KMS-11 (cell line): ENCODE measurements at regions not wholly inside any gene's neighbourhood (a gene's known extent, or its start where the extent isn't known, plus 50 kb on each side); places are given as distances from the start of the nearest gene placed in this dataset.

Experiments used
- H2AFZ ChIP-seq: fragments of 200-600 bp; sonication (generic); 2 replicates; pipeline ENCODE4 v1.6.1; 2016; ENCODE audit warnings: antibody characterized with exemption, mixed run types, low read depth
- H3K27ac ChIP-seq: fragments of 200-600 bp; sonication (generic); 2 replicates; pipeline ENCODE4 v1.6.1; 2016; ENCODE audit warnings: mild to moderate bottlenecking, mixed run types
- H3K27me3 ChIP-seq: fragments of 200-600 bp; sonication (generic); 2 replicates; pipeline ENCODE4 v1.6.1; 2017; ENCODE audit warnings: mild to moderate bottlenecking, low read depth, mixed run types, moderate library complexity; ENCODE audit not compliant: insufficient read depth
- H3K36me3 ChIP-seq: fragments of 200-600 bp; sonication (generic); 2 replicates; pipeline ENCODE4 v1.6.1; 2017; ENCODE audit warnings: mild to moderate bottlenecking, mixed run types; ENCODE audit not compliant: insufficient read depth
- H3K4me1 ChIP-seq: fragments of 200-600 bp; sonication (generic); 2 replicates; pipeline ENCODE4 v1.6.1; 2016; ENCODE audit warnings: mild to moderate bottlenecking, low read depth, mixed run types; ENCODE audit not compliant: poor library complexity, severe bottlenecking
- H3K4me2 ChIP-seq: fragments of 200-600 bp; sonication (generic); 2 replicates; pipeline ENCODE4 v1.7.0; 2016; ENCODE audit warnings: mild to moderate bottlenecking, mixed run types
- H3K4me3 ChIP-seq: fragments of 200-600 bp; sonication (generic); IDR thresholded peaks from 2 replicates; pipeline ENCODE4 v1.6.1; 2017; ENCODE audit warnings: low read depth, low read length, mixed read lengths; ENCODE audit not compliant: insufficient read depth
- H3K79me2 ChIP-seq: fragments of 200-600 bp; sonication (generic); 2 replicates; pipeline ENCODE4 v1.6.1; 2016; ENCODE audit warnings: low read depth, mixed run types; ENCODE audit not compliant: insufficient read depth
- H3K9ac ChIP-seq: fragments of 200-600 bp; sonication (generic); 2 replicates; pipeline ENCODE4 v1.6.1; 2016; ENCODE audit warnings: mild to moderate bottlenecking, mixed run types
- H4K20me1 ChIP-seq: fragments of 200-600 bp; sonication (generic); 2 replicates; pipeline ENCODE4 v1.6.1; 2016; ENCODE audit warnings: mild to moderate bottlenecking, mixed run types; ENCODE audit not compliant: insufficient read depth
- TF ChIP-seq, protein P1 (sequence below): fragments of 200-600 bp; sonication (generic); conservative IDR thresholded peaks from 2 replicates; pipeline ENCODE4 v1.6.1; 2017; ENCODE audit warnings: low read depth, mild to moderate bottlenecking, antibody characterized with exemption, low read length, moderate library complexity, mixed read lengths

DNA sequence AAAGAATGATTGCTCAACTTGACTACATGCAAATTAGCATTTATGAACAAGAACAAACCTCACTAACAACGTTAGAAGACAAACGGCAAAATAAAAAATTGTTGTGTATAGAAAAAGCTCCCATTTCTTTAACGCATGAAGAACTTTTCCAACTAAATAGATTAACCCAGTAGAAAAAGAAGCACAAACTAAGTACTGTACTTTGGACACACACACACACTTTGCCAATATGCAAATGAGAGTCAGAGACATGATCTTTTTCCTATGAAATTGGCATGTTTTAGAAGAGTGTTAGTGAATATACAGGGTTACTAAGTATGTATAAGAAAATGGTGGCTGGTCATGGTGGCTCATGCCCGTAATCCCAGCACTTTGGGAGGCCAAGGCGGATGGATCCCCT lies 355.6 kb downstream of the SH2D4B start:
- Histone ChIP-seq H3K79me2 (no peaks in the 10 kb centered on the region), H3K4me3 (no peak overlapping the region), H2AFZ (no peak overlapping the region), H3K4me2 (no peak overlapping the region), H3K36me3 (no peaks in the 10 kb centered on the region), H3K27ac (no peak overlapping the region), H4K20me1 (no peaks in the 10 kb centered on the region), H3K4me1 (no peaks in the 10 kb centered on the region), H3K9ac (no peak overlapping the region), H3K27me3 (no peaks in the 10 kb centered on the region)
- TF ChIP-seq, protein P1, sequence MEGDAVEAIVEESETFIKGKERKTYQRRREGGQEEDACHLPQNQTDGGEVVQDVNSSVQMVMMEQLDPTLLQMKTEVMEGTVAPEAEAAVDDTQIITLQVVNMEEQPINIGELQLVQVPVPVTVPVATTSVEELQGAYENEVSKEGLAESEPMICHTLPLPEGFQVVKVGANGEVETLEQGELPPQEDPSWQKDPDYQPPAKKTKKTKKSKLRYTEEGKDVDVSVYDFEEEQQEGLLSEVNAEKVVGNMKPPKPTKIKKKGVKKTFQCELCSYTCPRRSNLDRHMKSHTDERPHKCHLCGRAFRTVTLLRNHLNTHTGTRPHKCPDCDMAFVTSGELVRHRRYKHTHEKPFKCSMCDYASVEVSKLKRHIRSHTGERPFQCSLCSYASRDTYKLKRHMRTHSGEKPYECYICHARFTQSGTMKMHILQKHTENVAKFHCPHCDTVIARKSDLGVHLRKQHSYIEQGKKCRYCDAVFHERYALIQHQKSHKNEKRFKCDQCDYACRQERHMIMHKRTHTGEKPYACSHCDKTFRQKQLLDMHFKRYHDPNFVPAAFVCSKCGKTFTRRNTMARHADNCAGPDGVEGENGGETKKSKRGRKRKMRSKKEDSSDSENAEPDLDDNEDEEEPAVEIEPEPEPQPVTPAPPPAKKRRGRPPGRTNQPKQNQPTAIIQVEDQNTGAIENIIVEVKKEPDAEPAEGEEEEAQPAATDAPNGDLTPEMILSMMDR: no peak

DNA sequence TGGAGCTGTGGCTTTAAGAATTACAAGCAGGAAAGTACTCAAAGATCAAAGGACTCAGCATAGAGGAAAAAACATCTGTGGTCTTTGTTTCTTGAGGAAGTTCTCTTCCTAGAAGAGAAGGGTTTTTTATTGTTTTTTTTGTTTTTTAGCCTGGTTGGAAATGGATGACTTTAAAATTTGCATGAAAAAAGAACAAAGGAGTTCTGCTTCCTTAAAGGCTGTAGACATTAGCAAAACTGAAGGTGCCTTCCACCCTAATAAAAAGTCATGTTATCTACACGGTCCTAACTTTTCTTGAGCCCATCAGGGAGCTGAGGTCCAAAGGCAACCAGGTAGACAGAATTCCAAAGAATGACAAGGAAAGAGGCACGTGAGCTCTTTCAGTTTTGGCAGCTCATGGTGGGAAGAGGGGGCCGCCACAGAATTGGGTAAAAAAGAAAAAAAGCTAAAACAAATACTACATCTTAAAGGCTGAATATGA lies 356.6 kb downstream of the SH2D4B start:
- Histone ChIP-seq H3K9ac (no peak overlapping the region), H3K4me1 (no peaks in the 10 kb centered on the region), H4K20me1 (no peaks in the 10 kb centered on the region), H3K4me3 (no peak overlapping the region), H3K4me2 (no peak overlapping the region), H3K27me3 (no peaks in the 10 kb centered on the region), H2AFZ (no peak overlapping the region), H3K79me2 (no peaks in the 10 kb centered on the region), H3K27ac (no peak overlapping the region), H3K36me3 (no peaks in the 10 kb centered on the region)
- TF ChIP-seq, protein P1: no peak

DNA sequence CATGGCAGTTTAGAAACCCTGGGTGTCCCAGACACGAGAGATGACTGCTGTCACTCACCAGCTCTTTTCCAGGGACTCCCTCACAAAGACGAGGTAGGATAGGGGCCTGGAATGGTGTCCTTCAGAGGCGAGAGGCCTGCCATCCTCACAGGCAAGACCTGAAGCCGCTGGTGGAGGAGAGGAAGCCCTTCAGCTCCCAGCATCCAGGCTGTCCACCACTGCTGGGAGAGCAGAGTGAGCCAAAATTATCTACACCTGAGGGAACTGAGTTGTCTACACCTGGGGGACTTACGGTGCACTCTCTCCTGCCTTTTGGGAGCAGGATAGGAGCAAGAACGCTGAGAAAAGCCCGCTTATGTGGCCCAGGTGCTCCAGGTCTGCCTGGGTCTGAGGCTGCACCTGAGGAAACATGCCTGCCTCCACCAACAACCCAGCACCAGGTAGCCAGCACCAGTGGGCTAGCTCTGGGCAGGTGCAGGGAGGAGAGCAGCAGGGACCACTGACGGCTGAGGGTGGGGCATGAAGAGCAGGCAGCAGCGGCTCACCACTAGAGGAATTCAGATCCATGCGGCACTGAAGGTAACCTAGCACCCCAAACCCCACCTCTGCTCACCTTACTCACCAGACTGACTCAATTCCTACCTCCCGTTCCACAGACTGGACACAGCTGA lies 357.2 kb downstream of the SH2D4B start:
- no peaks in the 10 kb centered on the region for H3K79me2 ChIP-seq
- TF ChIP-seq, protein P1: no peak
- H3K4me2 ChIP-seq: no peak overlapping the region
- H3K36me3 ChIP-seq: no peaks in the 10 kb centered on the region
- H2AFZ ChIP-seq: no peak overlapping the region
- H3K27me3 ChIP-seq: no peaks in the 10 kb centered on the region
- H3K4me1 ChIP-seq: no peaks in the 10 kb centered on the region
- no peaks in the 10 kb centered on the region for H4K20me1 ChIP-seq
- no peak overlapping the region for H3K4me3 ChIP-seq
- H3K9ac ChIP-seq: no peak overlapping the region
- H3K27ac ChIP-seq: no peak overlapping the region

DNA sequence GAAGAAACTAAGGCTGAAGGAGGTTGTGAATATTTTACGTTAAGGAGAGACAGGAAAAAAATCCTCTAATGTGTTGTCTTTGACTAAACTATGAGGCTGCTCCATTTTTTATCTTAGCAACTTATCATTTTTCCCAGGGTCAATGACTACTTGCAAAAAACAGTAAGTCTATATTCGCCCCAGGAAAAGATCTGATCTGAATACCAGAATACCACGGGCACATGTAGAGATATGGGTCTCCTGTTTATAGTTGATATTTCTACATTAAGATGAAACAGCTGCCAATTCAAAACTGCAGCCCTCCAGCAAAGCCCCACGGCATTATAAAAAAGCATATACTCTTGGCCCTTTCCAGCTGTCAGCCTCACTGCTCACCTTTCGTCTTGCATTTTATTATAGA lies 358.4 kb downstream of the SH2D4B start:
- TF ChIP-seq, protein P1: no peak
- Histone ChIP-seq H4K20me1 (no peaks in the 10 kb centered on the region), H2AFZ (no peak overlapping the region), H3K9ac (no peak overlapping the region), H3K79me2 (no peaks in the 10 kb centered on the region), H3K36me3 (no peaks in the 10 kb centered on the region), H3K4me2 (no peak overlapping the region), H3K27ac (no peak overlapping the region), H3K27me3 (no peaks in the 10 kb centered on the region), H3K4me3 (no peak overlapping the region), H3K4me1 (no peaks in the 10 kb centered on the region)
